CD4-positive, alpha-beta T cell treated with Interleukin-2 at 100 ng/mL for 4 hours (primary cell): ENCODE measurements at regions not wholly inside any gene's neighbourhood (a gene's known extent, or its start where the extent isn't known, plus 50 kb on each side); places are given as distances from the start of the nearest gene placed in this dataset.
"Not testable (repeated sequence)": the region's sequence is repeated elsewhere in the genome, so short reads cannot be mapped to it uniquely, and the experiment has no call there.

Experiments used
- DNase-seq: peaks from one replicate; pipeline ENCODE4 v3.0.0-alpha.2; 2020; ENCODE audit warnings: low spot score

- no peak for DNase-seq
Measured at GRCh38 chr15:58297639-58298038, 134.2 kb upstream of the LIPC start.

- no peak for DNase-seq
Measured at GRCh38 chr15:58298879-58299850, 132.6 kb upstream of the LIPC start.

GRCh38 chr15:58302832-58303231, 129.0 kb upstream of the LIPC start:
- no peak for DNase-seq

GRCh38 chr15:58303236-58303635, 128.6 kb upstream of the LIPC start:
- no peak for DNase-seq

GRCh38 chr15:58306591-58307312, 125.0 kb upstream of the LIPC start:
- no peak for DNase-seq

GRCh38 chr15:58307313-58307961, 124.4 kb upstream of the LIPC start:
- DNase-seq: no peak

GRCh38 chr15:58308742-58309355, 122.9 kb upstream of the LIPC start:
- no peak for DNase-seq

- DNase-seq: no peak
Measured at GRCh38 chr15:58309963-58310928, 121.5 kb upstream of the LIPC start.

- no peak for DNase-seq
Measured at GRCh38 chr15:58311556-58311955, 120.2 kb upstream of the LIPC start.

- DNase-seq: no peak
Measured at GRCh38 chr15:58312031-58312430, 119.8 kb upstream of the LIPC start.

GRCh38 chr15:58313304-58313703, 118.5 kb upstream of the LIPC start:
- DNase-seq: peak; percentile 32

GRCh38 chr15:58313810-58314592, 117.8 kb upstream of the LIPC start:
- DNase-seq: no peak

GRCh38 chr15:58314593-58315216, 117.1 kb upstream of the LIPC start:
- DNase-seq: peak; percentile 25

GRCh38 chr15:58318517-58318916, 113.3 kb upstream of the LIPC start:
- DNase-seq: no peak

- DNase-seq: no peak
Measured at GRCh38 chr15:58321034-58321433, 110.8 kb upstream of the LIPC start.

GRCh38 chr15:58322253-58322652, 109.5 kb upstream of the LIPC start:
- DNase-seq: no peak

GRCh38 chr15:58323321-58323720, 108.5 kb upstream of the LIPC start:
- DNase-seq: not testable (repeated sequence)

- DNase-seq: no peak
Measured at GRCh38 chr15:58324533-58324932, 107.3 kb upstream of the LIPC start.

GRCh38 chr15:58327958-58328357, 103.8 kb upstream of the LIPC start:
- no peak for DNase-seq

- no peak for DNase-seq
Measured at GRCh38 chr15:58329211-58329610, 102.6 kb upstream of the LIPC start.
